Eye (tissue), 1 donor: ENCODE measurements at regions not wholly inside any gene's neighbourhood (a gene's known extent, or its start where the extent isn't known, plus 50 kb on each side); places are given as distances from the start of the nearest gene placed in this dataset.
"Not testable (repeated sequence)": the region's sequence is repeated elsewhere in the genome, so short reads cannot be mapped to it uniquely, and the experiment has no call there.

Experiments
- DNase-seq: peaks from one replicate; pipeline ENCODE4 v3.0.0-alpha.2; 2015

GRCh38 chr7:25456467-25457171 lies 228.3 kb upstream of the NPVF start:
- peak; percentile 14 for DNase-seq

DNA sequence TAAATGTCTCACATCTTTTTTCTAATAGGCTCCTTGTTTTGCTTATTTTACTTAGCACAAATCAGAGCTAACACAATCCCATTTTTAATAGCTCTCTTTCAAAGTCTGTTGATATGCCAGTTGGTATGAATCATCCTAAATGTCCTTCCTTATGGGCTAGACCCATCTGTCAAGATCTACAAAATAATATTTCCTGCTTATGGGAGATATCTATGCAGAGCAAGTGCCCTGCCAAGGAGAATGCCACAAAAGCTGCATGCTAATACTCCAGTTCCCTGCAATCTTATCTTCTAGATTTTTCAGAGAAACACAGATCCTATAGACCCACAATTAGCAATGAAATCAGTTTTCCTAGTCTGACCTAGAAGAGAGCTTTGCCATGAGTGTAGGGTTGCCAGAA lies 230.8 kb upstream of the NPVF start:
- no peak for DNase-seq

DNA sequence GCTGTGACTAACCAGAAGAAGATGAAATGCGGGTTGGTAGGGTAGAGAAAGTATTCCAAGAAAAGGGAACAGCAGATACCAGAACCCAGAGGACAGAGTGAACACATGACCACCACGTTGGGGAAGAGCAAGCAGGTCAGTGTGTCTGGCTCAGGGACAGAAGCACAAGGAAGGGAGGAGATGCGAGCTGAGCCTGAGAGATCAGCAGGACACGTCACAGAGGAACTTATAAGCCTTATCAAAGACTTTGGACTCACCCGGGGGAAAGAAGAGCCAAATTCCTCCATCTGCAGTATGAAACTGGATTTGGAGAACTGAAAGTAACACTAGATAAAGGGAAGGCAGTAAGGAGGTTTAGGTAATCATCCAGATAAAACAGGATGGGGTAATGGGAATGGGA lies 232.1 kb upstream of the NPVF start:
- no peak for DNase-seq

DNA sequence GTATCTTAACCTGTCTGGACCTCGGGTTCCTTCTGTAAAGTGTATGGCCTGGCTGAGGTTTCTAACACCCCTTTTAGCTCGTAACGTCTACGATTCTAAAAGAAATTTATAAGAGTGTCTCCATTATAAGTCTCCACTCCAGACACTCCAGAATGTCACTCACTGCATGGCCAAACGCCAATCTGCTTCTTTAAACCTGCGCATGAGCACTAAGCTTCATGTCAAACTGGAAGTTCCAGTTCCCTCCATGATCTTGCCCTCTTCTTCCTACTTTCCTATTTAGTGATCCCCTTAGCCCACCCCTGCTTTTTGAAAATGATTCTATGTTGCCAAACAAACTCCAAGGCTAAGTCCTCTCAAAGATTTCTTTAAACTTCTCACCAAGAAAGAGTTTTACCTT lies 241.4 kb upstream of the NPVF start:
- no peak for DNase-seq

DNA sequence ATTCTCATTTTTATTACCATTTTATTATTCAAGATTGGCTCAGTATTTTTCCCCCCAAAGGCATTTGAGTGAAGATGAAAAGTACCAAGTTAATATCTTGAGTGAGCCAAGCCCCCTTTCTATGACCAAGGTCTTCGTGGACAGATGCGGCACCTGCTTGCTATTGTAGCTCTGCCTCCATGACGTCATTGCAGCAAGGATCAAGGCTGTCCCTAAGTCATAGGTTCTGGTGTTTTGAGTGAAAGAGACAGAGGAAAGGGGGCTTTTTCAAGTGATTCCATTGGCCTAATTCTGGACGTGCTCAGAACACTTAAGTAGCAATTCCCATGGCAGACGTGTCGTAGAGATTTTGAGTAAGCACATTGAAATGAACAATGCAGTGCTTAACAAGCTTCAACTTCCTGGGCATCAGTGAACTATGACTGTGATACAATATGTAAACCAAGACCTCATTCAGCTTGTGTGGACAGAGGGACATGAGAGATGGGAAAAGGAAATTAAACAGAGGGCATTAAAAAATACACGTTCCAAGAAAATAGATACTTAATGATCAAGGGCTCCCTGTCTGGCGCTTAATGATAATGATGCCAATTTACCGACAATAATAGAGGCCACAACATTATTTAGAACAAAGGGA lies 248.7 kb upstream of the NPVF start:
- peak; percentile 57 for DNase-seq

- not testable (repeated sequence) for DNase-seq
These were observed 249.9 kb upstream of the NPVF start for GRCh38 chr7:25478221-25478620.

DNA sequence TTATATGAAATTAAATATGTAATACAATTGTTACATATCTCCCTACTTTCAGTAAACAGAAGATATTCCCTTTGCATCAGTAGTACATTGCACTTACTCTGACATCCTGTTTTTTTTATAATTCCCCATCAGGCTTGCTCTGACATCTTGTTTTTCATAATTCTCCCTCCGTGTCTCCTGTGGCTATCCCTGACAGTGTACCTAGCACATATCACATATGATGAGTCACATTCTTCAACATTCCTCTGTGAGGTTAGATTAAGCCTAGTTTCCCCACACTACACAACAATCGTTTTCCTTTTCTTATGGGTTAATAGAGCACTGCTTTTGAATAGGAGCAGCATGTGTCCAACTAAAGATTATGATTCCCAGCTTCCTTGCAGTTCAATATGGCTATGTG lies 250.6 kb upstream of the NPVF start:
- no peak for DNase-seq

GRCh38 chr7:25481891-25482290 lies 253.6 kb upstream of the NPVF start:
- no peak for DNase-seq

- no peak for DNase-seq
These were observed 254.3 kb upstream of the NPVF start for GRCh38 chr7:25482631-25483030.

GRCh38 chr7:25485026-25485425 lies 256.7 kb upstream of the NPVF start:
- DNase-seq, result peak; percentile 33

DNA sequence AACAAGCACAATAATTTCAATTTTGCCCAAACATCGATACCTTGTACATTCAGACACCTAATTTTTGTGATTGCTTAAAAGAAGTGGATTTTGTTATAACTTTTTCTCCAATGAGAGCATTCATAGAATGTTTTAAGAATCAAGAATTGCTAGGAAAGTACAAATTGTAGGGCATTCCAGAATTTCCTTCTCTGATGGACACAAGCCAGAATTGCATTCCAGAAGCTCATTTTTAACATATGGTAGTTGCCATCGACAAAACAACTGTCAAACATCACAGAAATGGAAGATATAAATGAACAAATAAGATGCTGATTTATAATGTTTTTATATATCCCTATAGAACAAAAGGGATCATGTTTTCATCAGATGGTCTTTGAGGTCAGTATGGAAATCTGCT lies 258.4 kb upstream of the NPVF start:
- DNase-seq, result no peak

DNA sequence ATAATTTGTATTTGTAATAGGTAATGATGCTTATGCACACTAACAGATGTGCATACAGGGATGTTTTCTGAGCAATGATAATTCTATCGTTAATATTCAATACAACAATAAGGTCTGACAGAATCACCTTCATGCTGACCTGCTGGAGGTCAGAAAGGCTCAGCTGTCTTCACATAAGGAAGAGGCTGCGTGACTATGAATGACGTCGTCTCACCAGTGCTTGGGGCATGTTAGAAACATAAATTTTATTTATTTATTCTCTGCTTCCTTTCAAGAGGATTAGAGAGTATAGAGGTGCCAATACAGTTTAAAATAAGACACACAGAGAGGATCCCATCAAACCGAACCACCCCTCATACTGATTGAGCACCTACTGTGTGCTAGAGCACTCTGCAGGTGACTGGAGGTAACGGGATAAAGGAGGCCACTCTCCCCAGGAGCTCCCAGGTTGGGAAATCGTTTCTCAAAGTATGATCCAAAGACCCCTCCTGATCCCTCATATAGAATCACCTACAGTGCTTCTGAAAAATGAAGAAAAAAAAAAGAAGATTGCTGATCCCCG lies 265.6 kb upstream of the NPVF start:
- DNase-seq, result no peak

- no peak for DNase-seq
These were observed 266.6 kb upstream of the NPVF start for GRCh38 chr7:25494896-25495295.

DNA sequence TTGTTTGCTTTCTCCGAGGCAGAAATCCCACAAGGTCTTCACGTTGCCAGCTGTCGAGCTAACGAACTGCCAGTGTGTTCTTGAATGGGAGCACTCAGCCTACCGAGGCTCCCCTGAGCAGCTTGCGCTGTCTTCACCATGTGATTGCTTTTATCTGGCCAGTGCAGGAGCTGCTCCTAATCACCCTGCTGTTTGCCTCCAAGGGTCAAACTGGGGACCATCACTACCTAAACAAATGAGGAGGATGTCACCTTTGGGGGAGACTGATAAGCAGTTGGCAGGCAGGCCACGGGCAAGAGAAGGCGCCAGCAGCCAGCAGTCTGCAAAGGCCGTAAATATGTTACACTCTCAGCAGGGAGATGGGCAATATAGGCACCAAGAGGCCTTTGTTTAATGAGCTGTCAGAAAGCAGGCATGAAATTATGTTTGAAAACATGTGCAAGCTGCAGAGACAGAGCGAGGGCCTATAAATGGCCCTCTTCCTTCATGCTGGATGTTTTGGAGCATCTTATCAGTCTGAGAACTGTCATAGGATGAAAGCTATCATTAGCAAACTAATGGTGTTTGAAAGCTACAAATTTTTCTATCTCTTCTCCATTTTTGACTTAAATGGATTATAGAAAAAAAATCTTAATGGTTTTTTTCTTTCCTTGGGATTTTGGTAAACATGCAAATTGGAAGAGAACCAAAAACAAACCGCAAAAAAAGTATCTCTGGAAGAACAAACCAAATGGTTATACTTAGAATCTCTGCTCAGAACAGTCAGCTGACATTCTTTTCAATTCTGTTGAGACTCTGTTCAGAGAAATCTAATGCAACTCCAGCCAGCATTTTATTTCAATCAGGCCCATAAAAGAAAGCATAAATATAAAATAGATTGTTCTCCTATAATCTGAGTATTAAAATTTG lies 267.3 kb upstream of the NPVF start:
- DNase-seq, result peak; percentile 87

DNA sequence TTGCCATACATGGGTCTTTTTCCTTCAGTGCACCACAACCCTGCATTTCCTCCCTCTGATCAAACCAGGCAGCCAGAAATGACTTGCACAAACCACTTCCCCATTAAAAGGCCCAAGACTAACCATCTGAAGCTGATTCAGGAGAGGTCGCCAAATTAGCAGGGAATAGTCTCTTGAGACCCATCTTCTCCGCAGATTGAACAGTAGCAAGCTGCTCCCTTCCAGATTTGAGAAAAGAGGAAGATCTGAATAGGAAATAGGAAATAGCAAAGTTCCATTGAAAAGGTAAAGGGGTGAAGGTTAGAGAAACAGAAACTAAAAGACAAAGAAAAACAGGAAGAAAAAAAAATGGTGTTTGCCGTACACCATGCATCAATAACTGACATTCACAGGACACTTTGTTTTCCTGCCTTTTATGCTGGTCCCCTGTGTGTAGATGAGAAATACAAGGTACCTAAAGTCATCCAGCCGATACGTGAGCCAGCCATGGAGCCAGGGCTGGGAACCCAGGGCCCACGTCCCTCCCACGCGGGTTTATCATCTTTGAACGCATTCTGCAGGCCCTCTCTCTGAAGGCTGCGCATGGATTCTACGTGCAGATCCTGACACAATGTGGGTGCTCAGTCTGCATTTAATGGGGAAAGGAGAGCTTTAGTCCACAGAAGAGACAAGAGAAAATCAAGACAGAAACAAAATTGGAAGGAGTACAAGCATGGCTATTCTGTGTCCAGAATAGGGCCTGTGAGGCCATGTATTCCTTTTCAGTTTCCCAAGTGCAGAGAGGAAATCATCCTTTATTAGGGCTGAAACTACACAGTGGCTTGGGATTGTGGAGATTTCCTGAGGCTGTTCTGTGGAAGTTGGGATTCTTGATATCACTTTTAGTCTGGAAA lies 268.4 kb upstream of the NPVF start:
- DNase-seq, result peak; percentile 76

- no peak for DNase-seq
These were observed 272.2 kb upstream of the NPVF start for GRCh38 chr7:25500393-25500921.

- no peak for DNase-seq
These were observed 275.0 kb upstream of the NPVF start for GRCh38 chr7:25503306-25503705.

DNA sequence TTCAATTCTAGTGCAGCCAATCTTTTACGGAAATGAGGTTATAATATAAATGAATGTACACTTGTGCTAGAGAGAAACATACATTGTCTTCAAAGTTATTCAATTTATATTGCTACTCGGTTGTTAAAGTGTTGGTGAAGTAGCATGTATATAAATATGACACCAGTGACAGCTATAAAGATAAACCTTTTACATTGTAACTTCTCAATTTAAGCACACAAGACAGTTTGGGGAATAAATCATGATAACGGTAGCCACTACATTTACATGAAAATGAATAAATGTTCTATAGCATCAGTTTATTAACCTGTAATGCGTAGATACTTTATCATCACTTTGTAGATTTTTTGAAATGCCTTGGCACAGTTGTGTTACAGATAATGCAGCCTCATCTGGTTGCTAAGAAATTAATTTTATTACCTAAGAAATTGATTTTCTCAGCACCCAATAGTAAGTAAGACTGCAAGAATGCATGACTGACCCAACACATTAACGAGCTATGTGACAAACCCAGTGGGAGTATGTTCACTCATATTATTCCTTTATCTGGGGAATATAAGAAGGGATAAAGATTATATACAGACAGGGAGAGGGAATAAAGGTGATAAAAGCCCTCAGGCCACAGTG lies 283.9 kb upstream of the NPVF start:
- DNase-seq, result no peak

DNA sequence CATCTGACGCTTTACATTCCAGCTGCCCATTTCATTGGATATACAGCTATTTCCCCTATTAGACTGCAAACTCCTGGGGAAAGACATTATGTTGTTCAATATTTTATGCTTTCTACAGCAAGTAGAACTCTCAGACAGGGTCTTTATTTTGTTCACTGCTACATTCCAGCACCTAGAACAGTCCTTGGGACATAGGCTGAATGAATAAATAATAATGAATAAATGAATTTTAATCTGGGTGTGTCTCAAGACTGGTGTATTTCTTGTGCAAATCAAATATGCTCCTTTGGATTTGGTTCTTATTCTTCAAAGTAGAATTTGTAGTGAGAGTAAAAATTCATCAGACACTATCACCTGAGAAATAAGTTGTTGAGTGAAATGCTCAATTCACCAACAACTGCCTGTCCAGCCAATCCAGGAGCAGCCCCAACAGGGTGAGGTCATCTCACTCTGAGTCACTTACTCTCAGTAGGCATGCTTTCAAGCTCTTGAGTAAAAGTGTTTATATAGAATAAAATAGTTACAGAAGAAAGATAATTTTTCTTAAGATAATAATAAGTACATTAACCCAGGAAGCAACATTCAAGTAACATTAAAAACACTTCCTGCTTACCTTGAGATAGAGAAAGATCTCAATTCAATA lies 287.5 kb upstream of the NPVF start:
- no peak for DNase-seq

DNA sequence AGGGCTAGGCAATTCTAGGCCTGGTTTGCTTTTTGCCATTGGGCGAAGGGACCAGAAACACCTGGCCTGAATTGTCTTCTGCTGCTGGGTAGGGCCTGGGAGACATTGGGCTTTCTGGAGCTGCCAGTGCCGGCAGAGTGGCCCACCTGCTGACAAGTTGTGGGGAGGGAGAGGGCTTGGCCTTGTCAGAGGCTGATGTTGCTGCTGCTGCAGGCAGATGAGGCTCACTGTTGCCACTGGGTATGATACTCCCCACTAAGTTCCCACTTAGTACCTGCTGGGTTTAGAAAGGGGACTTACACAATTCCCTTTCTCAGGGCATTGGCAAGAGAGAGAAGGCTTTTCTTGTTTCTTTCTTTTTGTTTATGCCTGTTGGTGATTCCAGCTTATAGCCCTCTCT lies 289.6 kb upstream of the NPVF start:
- DNase-seq, result no peak

- peak; percentile 64 for DNase-seq
These were observed 291.7 kb upstream of the NPVF start for GRCh38 chr7:25520017-25520416.
